ENCODE measurements at regions not wholly inside any gene's neighbourhood (a gene's known extent, or its start where the extent isn't known, plus 50 kb on each side); places are given as distances from the start of the nearest gene placed in this dataset.

GRCh38 chr4:43690116-43690515 is 758.5 kb downstream of the KCTD8 start:
- TF ChIP-seq ZNF292 (tag by site-specific recombination; IDR thresholded peaks at IDR 0.05; ENCODE audit: borderline replicate concordance, low read depth) (no peak), ZXDB (tag by site-specific recombination; IDR thresholded peaks at IDR 0.05) (no peak), ZNF521 (tag by site-specific recombination; IDR thresholded peaks at IDR 0.05) (no peak), ZNF433 (tag by site-specific recombination; IDR thresholded peaks at IDR 0.05; ENCODE audit: low read depth) (no peak), SP7 (tag by site-specific recombination; IDR thresholded peaks at IDR 0.05) (no peak), ZNF391 (tag by site-specific recombination; IDR thresholded peaks at IDR 0.05; ENCODE audit: borderline replicate concordance, low read depth) (no peak), ZSCAN16 (tag by site-specific recombination; IDR thresholded peaks at IDR 0.05) (no peak)
- H3K4me3 ChIP-seq (ENCODE audit: low read depth, low read length), result no peak overlapping the region
- ChIA-PET CTCF (no interaction called here), POLR2A (no interaction called here)
- no peaks in the 10 kb centered on the region for H3K36me3 ChIP-seq (ENCODE audit: control insufficient read depth in 2 of 2, insufficient read depth in 1 of 2, low read length in 2 of 2)
- H3K9me3 ChIP-seq (ENCODE audit: control insufficient read depth, insufficient read depth, low read depth, low read length), result no peaks in the 10 kb centered on the region
- H3K4me1 ChIP-seq (ENCODE audit: control insufficient read depth, insufficient read depth, low read length), result no peaks in the 10 kb centered on the region
- no peak overlapping the region for H3K27ac ChIP-seq (ENCODE audit: extremely low read depth, low read depth, low read length)

- Histone ChIP-seq H3K27ac (ENCODE audit: extremely low read depth, low read depth, low read length) (no peak overlapping the region), H3K9me3 (ENCODE audit: control insufficient read depth, insufficient read depth, low read depth, low read length) (no peaks in the 10 kb centered on the region), H3K36me3 (ENCODE audit: control insufficient read depth in 2 of 2, insufficient read depth in 1 of 2, low read length in 2 of 2) (no peaks in the 10 kb centered on the region), H3K4me3 (ENCODE audit: low read depth, low read length) (no peak overlapping the region), H3K4me1 (ENCODE audit: control insufficient read depth, insufficient read depth, low read length) (no peaks in the 10 kb centered on the region)
- CTCF ChIA-PET, result no interaction called here
- POLR2A ChIA-PET, result no interaction called here
- TF ChIP-seq, protein P1, sequence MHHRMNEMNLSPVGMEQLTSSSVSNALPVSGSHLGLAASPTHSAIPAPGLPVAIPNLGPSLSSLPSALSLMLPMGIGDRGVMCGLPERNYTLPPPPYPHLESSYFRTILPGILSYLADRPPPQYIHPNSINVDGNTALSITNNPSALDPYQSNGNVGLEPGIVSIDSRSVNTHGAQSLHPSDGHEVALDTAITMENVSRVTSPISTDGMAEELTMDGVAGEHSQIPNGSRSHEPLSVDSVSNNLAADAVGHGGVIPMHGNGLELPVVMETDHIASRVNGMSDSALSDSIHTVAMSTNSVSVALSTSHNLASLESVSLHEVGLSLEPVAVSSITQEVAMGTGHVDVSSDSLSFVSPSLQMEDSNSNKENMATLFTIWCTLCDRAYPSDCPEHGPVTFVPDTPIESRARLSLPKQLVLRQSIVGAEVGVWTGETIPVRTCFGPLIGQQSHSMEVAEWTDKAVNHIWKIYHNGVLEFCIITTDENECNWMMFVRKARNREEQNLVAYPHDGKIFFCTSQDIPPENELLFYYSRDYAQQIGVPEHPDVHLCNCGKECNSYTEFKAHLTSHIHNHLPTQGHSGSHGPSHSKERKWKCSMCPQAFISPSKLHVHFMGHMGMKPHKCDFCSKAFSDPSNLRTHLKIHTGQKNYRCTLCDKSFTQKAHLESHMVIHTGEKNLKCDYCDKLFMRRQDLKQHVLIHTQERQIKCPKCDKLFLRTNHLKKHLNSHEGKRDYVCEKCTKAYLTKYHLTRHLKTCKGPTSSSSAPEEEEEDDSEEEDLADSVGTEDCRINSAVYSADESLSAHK (tag by site-specific recombination; IDR thresholded peaks at IDR 0.05), result no peak
- TF ChIP-seq, protein P2, sequence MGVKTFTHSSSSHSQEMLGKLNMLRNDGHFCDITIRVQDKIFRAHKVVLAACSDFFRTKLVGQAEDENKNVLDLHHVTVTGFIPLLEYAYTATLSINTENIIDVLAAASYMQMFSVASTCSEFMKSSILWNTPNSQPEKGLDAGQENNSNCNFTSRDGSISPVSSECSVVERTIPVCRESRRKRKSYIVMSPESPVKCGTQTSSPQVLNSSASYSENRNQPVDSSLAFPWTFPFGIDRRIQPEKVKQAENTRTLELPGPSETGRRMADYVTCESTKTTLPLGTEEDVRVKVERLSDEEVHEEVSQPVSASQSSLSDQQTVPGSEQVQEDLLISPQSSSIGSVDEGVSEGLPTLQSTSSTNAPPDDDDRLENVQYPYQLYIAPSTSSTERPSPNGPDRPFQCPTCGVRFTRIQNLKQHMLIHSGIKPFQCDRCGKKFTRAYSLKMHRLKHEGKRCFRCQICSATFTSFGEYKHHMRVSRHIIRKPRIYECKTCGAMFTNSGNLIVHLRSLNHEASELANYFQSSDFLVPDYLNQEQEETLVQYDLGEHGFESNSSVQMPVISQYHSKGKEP (tag by site-specific recombination; IDR thresholded peaks at IDR 0.05), result no peak
- TF ChIP-seq ZNF16 (tag by site-specific recombination; IDR thresholded peaks at IDR 0.05; ENCODE audit: low read depth), result no peak
- TF ChIP-seq, protein P3, sequence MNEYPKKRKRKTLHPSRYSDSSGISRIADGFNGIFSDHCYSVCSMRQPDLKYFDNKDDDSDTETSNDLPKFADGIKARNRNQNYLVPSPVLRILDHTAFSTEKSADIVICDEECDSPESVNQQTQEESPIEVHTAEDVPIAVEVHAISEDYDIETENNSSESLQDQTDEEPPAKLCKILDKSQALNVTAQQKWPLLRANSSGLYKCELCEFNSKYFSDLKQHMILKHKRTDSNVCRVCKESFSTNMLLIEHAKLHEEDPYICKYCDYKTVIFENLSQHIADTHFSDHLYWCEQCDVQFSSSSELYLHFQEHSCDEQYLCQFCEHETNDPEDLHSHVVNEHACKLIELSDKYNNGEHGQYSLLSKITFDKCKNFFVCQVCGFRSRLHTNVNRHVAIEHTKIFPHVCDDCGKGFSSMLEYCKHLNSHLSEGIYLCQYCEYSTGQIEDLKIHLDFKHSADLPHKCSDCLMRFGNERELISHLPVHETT (tag by site-specific recombination; IDR thresholded peaks at IDR 0.05), result no peak
- no peak for TF ChIP-seq FEZF1 (tag by site-specific recombination; IDR thresholded peaks at IDR 0.05)
- TF ChIP-seq PRDM1 (tag by site-specific recombination; IDR thresholded peaks at IDR 0.05), result no peak
- TF ChIP-seq ZNF600 (tag by site-specific recombination; IDR thresholded peaks at IDR 0.05), result no peak
- no peak for TF ChIP-seq ZSCAN16 (tag by site-specific recombination; IDR thresholded peaks at IDR 0.05)
- TF ChIP-seq ZNF248 (tag by site-specific recombination; IDR thresholded peaks at IDR 0.05), result no peak
- no peak for TF ChIP-seq ZBTB7A (tag by site-specific recombination; IDR thresholded peaks at IDR 0.05; ENCODE audit: low read depth)
Measured at GRCh38 chr4:43693876-43694275, 754.7 kb downstream of the KCTD8 start.

DNA sequence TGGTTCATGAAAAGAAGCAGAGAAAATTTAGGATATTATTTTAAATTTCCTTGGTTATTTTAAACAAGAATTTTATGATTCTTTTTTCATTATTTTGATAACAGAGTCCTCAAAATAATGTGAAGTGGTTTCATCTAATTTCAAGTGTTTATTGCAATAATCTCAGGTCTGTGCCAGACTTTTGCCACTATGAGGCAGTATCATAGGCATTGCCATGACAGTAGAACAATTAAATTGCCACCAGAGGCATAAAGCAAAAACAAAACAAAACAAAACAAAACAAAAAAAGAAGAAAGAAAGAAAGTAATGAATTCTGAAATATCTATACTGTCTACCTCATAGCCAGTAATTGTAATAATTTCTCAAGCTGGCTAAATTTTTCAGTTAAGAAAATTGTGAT is 739.2 kb downstream of the KCTD8 start:
- POLR2A ChIA-PET, result no interaction called here
- no peak overlapping the region for H3K27ac ChIP-seq (ENCODE audit: extremely low read depth, low read depth, low read length)
- CTCF ChIA-PET, result no interaction called here
- H3K36me3 ChIP-seq (ENCODE audit: control insufficient read depth in 2 of 2, insufficient read depth in 1 of 2, low read length in 2 of 2), result no peaks in the 10 kb centered on the region
- no peaks in the 10 kb centered on the region for H3K9me3 ChIP-seq (ENCODE audit: control insufficient read depth, insufficient read depth, low read depth, low read length)
- no peaks in the 10 kb centered on the region for H3K4me1 ChIP-seq (ENCODE audit: control insufficient read depth, insufficient read depth, low read length)
- H3K4me3 ChIP-seq (ENCODE audit: low read depth, low read length), result no peak overlapping the region
- TF ChIP-seq ZFP37 (tag by site-specific recombination; IDR thresholded peaks at IDR 0.05), result no peak
- no peak for TF ChIP-seq ZBTB8A (tag by site-specific recombination; IDR thresholded peaks at IDR 0.05)
- TF ChIP-seq, protein P2 (tag by site-specific recombination; IDR thresholded peaks at IDR 0.05), result no peak
- TF ChIP-seq SP2 (tag by site-specific recombination; IDR thresholded peaks at IDR 0.05), result no peak
- no peak for TF ChIP-seq ZNF548 (tag by site-specific recombination; IDR thresholded peaks at IDR 0.05)
- no peak for TF ChIP-seq ZNF571 (tag by site-specific recombination; IDR thresholded peaks at IDR 0.05)
- TF ChIP-seq SCRT1 (tag by site-specific recombination; IDR thresholded peaks at IDR 0.05; ENCODE audit: borderline replicate concordance), result no peak
- TF ChIP-seq ZNF274 (IDR thresholded peaks at IDR 0.05; ENCODE audit: low read length), result no peak
- TF ChIP-seq ZNF274 (tag by site-specific recombination; IDR thresholded peaks at IDR 0.05; ENCODE audit: borderline replicate concordance), result no peak
- no peak for TF ChIP-seq ZNF433 (tag by site-specific recombination; IDR thresholded peaks at IDR 0.05; ENCODE audit: low read depth)
- TF ChIP-seq ZNF707 (tag by site-specific recombination; IDR thresholded peaks at IDR 0.05), result no peak
- no peak for TF ChIP-seq GLIS2 (tag by site-specific recombination; IDR thresholded peaks at IDR 0.05)
- TF ChIP-seq ZSCAN23 (tag by site-specific recombination; IDR thresholded peaks at IDR 0.05), result no peak
- TF ChIP-seq ZNF404 (tag by site-specific recombination; IDR thresholded peaks at IDR 0.05), result no peak
